ENCODE measurements at regions not wholly inside any gene's neighbourhood (a gene's known extent, or its start where the extent isn't known, plus 50 kb on each side); places are given as distances from the start of the nearest gene placed in this dataset.
A peak's percentile ranks its signal among the peaks of the same experiment; 100 is the strongest.
"Not testable (repeated sequence)": the region's sequence is repeated elsewhere in the genome, so short reads cannot be mapped to it uniquely, and the experiment has no call there.

DNA sequence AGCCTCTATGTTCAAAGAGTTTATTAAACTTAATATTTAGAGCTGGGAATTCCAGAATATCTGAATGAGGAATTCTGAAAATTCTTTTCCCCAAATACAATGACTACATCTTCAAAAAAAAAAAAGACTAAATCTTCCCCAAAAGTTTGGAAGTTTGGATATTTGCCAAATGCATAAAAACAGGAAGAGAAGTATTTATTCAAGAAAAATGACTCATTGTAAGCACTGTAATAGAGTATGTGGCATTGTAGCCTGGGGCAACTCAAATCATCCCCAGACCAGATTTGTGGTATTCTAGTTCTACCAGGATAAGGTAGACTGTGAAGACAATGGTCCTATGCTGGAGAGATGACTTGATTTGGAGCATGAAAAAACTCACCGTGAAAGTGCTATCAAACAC is 78.5 kb upstream of the PDHA2 start:
- CTCF ChIA-PET, result no interaction called here
- POLR2A ChIA-PET, result no interaction called here
- Histone ChIP-seq H3F3A (replicated peaks; ENCODE audit: insufficient read depth) (no peaks in the 10 kb centered on the region), H2AFZ (ENCODE audit: low read depth) (no peak overlapping the region; the same call in 1 of the 2 replicates), H3K4me2 (peak overlapping the region; percentile 4; the same call in 1 of the 2 replicates), H3K27ac (ENCODE audit: low read depth in 2 of 2, low read length in 1 of 2) (peak overlapping the region in 1 of 2 experiments; percentile 35; a peak in 1 of 4 replicates), H3K4me1 (ENCODE audit: control insufficient read depth in 1 of 2, insufficient read depth in 2 of 2, low read depth in 1 of 2, low read length in 1 of 2) (peaks cover 0 to 5% of the 10 kb centered on the region in 2 experiments; a peak in 2 of 4 replicates), H3K9ac (no peak overlapping the region), H3K36me3 (replicated peaks in 1 of 2; ENCODE audit: control insufficient read depth in 1 of 2, insufficient read depth in 2 of 2, low read length in 1 of 2) (no peaks in the 10 kb centered on the region), H3K4me3 (ENCODE audit: low read depth in 2 of 2, low read length in 1 of 2) (no peak overlapping the region), H3K9me3 (no peaks in the 10 kb centered on the region), H3K27me3 (ENCODE audit: insufficient read depth) (no peaks in the 10 kb centered on the region), H3K79me2 (ENCODE audit: insufficient read depth) (no peaks in the 10 kb centered on the region), H4K20me1 (ENCODE audit: insufficient read depth) (no peaks in the 10 kb centered on the region), H3K9me2 (no peaks in the 10 kb centered on the region)
- 43% methylated on average over 1 of the region's 1 CpG for WGBS (ENCODE audit: low lambda C conversion rate)
- TF ChIP-seq ELF1 (IDR thresholded peaks at IDR 0.05), result no peak
- peak; percentile 45; the same call in 1 of the 2 replicates for TF ChIP-seq NFIC (IDR thresholded peaks at IDR 0.05; ENCODE audit: borderline replicate concordance)
- no peak for TF ChIP-seq EZH2phosphoT487 (IDR thresholded peaks at IDR 0.05; ENCODE audit: borderline replicate concordance, low read depth)
- peak; percentile 40 for TF ChIP-seq FOSL2 (IDR thresholded peaks at IDR 0.05; ENCODE audit: borderline replicate concordance, low read depth)
- TF ChIP-seq POLR2AphosphoS5 (IDR thresholded peaks at IDR 0.05; ENCODE audit: low read depth, low read length), result no peak
- peak; percentile 26; the same call in 1 of the 2 replicates for TF ChIP-seq JUND (IDR thresholded peaks at IDR 0.05)
- no peak for TF ChIP-seq SMC3 (IDR thresholded peaks at IDR 0.05; ENCODE audit: low read depth, low read length)
- TF ChIP-seq, protein P1, sequence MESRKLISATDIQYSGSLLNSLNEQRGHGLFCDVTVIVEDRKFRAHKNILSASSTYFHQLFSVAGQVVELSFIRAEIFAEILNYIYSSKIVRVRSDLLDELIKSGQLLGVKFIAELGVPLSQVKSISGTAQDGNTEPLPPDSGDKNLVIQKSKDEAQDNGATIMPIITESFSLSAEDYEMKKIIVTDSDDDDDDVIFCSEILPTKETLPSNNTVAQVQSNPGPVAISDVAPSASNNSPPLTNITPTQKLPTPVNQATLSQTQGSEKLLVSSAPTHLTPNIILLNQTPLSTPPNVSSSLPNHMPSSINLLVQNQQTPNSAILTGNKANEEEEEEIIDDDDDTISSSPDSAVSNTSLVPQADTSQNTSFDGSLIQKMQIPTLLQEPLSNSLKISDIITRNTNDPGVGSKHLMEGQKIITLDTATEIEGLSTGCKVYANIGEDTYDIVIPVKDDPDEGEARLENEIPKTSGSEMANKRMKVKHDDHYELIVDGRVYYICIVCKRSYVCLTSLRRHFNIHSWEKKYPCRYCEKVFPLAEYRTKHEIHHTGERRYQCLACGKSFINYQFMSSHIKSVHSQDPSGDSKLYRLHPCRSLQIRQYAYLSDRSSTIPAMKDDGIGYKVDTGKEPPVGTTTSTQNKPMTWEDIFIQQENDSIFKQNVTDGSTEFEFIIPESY (IDR thresholded peaks at IDR 0.05; ENCODE audit: borderline replicate concordance, low read depth), result no peak
- TF ChIP-seq RXRA (IDR thresholded peaks at IDR 0.05; ENCODE audit: borderline replicate concordance, low read depth), result no peak
- TF ChIP-seq, protein P2, sequence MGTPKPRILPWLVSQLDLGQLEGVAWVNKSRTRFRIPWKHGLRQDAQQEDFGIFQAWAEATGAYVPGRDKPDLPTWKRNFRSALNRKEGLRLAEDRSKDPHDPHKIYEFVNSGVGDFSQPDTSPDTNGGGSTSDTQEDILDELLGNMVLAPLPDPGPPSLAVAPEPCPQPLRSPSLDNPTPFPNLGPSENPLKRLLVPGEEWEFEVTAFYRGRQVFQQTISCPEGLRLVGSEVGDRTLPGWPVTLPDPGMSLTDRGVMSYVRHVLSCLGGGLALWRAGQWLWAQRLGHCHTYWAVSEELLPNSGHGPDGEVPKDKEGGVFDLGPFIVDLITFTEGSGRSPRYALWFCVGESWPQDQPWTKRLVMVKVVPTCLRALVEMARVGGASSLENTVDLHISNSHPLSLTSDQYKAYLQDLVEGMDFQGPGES (IDR thresholded peaks at IDR 0.05; ENCODE audit: low read depth, low read length), result no peak
- TF ChIP-seq, protein P3, sequence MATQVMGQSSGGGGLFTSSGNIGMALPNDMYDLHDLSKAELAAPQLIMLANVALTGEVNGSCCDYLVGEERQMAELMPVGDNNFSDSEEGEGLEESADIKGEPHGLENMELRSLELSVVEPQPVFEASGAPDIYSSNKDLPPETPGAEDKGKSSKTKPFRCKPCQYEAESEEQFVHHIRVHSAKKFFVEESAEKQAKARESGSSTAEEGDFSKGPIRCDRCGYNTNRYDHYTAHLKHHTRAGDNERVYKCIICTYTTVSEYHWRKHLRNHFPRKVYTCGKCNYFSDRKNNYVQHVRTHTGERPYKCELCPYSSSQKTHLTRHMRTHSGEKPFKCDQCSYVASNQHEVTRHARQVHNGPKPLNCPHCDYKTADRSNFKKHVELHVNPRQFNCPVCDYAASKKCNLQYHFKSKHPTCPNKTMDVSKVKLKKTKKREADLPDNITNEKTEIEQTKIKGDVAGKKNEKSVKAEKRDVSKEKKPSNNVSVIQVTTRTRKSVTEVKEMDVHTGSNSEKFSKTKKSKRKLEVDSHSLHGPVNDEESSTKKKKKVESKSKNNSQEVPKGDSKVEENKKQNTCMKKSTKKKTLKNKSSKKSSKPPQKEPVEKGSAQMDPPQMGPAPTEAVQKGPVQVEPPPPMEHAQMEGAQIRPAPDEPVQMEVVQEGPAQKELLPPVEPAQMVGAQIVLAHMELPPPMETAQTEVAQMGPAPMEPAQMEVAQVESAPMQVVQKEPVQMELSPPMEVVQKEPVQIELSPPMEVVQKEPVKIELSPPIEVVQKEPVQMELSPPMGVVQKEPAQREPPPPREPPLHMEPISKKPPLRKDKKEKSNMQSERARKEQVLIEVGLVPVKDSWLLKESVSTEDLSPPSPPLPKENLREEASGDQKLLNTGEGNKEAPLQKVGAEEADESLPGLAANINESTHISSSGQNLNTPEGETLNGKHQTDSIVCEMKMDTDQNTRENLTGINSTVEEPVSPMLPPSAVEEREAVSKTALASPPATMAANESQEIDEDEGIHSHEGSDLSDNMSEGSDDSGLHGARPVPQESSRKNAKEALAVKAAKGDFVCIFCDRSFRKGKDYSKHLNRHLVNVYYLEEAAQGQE (IDR thresholded peaks at IDR 0.05; ENCODE audit: low read depth, low read length), result no peak
- TF ChIP-seq MEF2A (IDR thresholded peaks at IDR 0.05; ENCODE audit: borderline replicate concordance, low read depth), result no peak
- no peak for TF ChIP-seq NRF1 (IDR thresholded peaks at IDR 0.05; ENCODE audit: low read depth, low read length)
- TF ChIP-seq TCF12 (IDR thresholded peaks at IDR 0.05), result peak; percentile 21; the same call in 1 of the 2 replicates
- no peak for TF ChIP-seq RCOR1 (IDR thresholded peaks at IDR 0.05; ENCODE audit: low read length)
- TF ChIP-seq FOXJ3 (CRISPR knock-in tag; IDR thresholded peaks at IDR 0.05), result no peak
- no peak for TF ChIP-seq TEAD4 (IDR thresholded peaks at IDR 0.05; ENCODE audit: borderline replicate concordance, insufficient read depth)
- no peak for DNase-seq

DNA sequence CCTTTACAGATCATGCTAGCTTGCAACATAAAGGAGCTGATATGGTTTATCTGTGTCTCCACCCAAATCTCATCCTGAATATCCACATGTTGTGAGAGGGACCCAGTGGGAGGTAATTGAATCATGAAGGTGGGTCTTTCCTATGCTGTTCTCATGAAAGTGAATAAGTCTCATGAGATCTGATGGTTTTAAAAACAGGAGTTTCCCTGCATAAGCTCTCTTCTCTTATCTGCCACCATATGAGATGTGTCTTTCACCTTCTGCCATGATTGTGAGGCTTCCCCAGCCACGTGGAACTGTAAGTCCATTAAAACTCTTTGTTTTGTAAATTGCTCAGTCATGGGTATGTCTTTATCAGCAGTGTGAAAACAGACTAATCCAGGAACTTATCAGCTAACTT is 79.2 kb upstream of the PDHA2 start:
- WGBS (ENCODE audit: low lambda C conversion rate), result 70% methylated on average over 1 of the region's 1 CpG
- H3K27me3 ChIP-seq (ENCODE audit: insufficient read depth); H3K9me3 ChIP-seq; H3K79me2 ChIP-seq (ENCODE audit: insufficient read depth); H3K4me1 ChIP-seq (ENCODE audit: control insufficient read depth in 1 of 2, insufficient read depth in 2 of 2, low read depth in 1 of 2, low read length in 1 of 2); H3F3A ChIP-seq (replicated peaks; ENCODE audit: insufficient read depth); DNase-seq; POLR2A ChIA-PET; H3K9ac ChIP-seq; H3K4me3 ChIP-seq (ENCODE audit: low read depth in 2 of 2, low read length in 1 of 2); H3K9me2 ChIP-seq; H4K20me1 ChIP-seq (ENCODE audit: insufficient read depth); H3K36me3 ChIP-seq (replicated peaks in 1 of 2; ENCODE audit: control insufficient read depth in 1 of 2, insufficient read depth in 2 of 2, low read length in 1 of 2): not testable (repeated sequence)
- H2AFZ ChIP-seq (ENCODE audit: low read depth), result peak overlapping the region; percentile 39; the same call in 1 of the 2 replicates
- CTCF ChIA-PET, result interaction anchor here (0.7 kb wide), 1 partner anchor 124 kb away, joined by 3 read pairs; no protein-coding TSS in a partner anchor
- H3K27ac ChIP-seq (ENCODE audit: low read depth in 2 of 2, low read length in 1 of 2), result peak overlapping the region in 1 of 2 experiments; percentile 35; a peak in 1 of 4 replicates
- H3K4me2 ChIP-seq, result peak overlapping the region; percentile 4; the same call in 1 of the 2 replicates

Measured in SK-N-SH (cell line).